HUES48 (cell line): ENCODE measurements at regions not wholly inside any gene's neighbourhood (a gene's known extent, or its start where the extent isn't known, plus 50 kb on each side); places are given as distances from the start of the nearest gene placed in this dataset.

Experiments used
- H3K27ac ChIP-seq: one replicate; pipeline ENCODE4 v1.7.0; 2013; ENCODE audit warnings: low read depth, low read length, inconsistent platforms
- H3K27me3 ChIP-seq: 2 replicates; pipeline ENCODE4 v1.6.1; 2013; ENCODE audit warnings: mild to moderate bottlenecking, low read length; ENCODE audit not compliant: control insufficient read depth, insufficient read depth
- H3K36me3 ChIP-seq: 2 replicates; pipeline ENCODE4 v1.6.1; 2013; ENCODE audit warnings: low read length; ENCODE audit not compliant: control insufficient read depth, insufficient read depth
- H3K4me1 ChIP-seq: 2 replicates; pipeline ENCODE4 v1.6.1; 2013; ENCODE audit warnings: mild to moderate bottlenecking, low read length; ENCODE audit not compliant: control insufficient read depth, insufficient read depth
- H3K4me3 ChIP-seq: 2 replicates; pipeline ENCODE4 v1.5.1; 2013; ENCODE audit warnings: mild to moderate bottlenecking, low read depth, low read length
- H3K9ac ChIP-seq: 2 replicates; pipeline ENCODE4 v1.6.1; 2013; ENCODE audit warnings: mild to moderate bottlenecking, low read depth, low read length, moderate library complexity
- H3K9me3 ChIP-seq: 2 replicates; pipeline ENCODE4 v1.6.1; 2013; ENCODE audit warnings: low read length; ENCODE audit not compliant: control insufficient read depth, insufficient read depth

DNA sequence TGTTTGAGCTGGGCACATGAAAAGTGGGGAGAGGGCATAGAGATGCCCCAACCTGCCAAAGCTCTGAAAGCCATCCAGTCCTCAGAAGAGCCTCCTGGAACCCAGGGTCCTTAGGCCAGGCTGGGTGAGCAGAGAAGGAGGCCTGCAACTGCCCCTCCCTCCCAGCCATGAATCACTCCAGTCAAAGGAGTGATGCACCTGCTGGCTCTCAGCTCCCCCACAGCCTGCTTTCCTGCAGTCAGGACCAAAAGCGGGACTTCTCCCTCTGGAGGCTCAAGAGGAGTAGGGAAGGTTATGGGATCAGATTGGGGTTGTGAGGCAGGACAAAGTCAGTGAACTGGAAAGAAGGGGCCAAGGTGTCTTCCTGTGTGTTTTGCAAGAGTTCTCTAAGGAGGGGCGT lies 145.6 kb downstream of the TMEM132E start:
- Histone ChIP-seq H3K27me3 (no peaks in the 10 kb centered on the region), H3K9me3 (no peaks in the 10 kb centered on the region), H3K36me3 (no peaks in the 10 kb centered on the region), H3K9ac (no peak overlapping the region), H3K4me1 (no peaks in the 10 kb centered on the region), H3K27ac (no peak overlapping the region), H3K4me3 (no peak overlapping the region)

DNA sequence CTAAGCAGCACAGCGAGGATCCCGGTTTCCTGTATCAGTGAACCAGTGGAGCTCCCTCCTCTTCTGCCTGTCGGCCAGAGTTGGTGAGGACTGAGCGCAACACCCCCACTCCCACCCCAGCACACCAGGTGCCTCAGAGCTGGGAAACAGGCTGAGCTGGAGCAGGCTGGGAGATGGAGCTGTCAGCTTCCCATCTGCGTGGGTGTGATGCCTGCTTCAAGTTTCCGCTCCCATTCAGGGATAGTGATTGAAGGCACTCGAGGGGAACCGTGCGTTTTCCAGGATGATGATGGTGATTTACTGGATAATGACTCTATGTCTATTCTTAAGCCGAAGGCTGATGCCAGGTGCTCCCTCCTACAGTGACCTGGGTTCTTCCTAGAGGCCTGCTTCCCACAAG lies 144.5 kb downstream of the TMEM132E start:
- no peak overlapping the region for H3K4me3 ChIP-seq
- H3K36me3 ChIP-seq, result no peaks in the 10 kb centered on the region
- no peaks in the 10 kb centered on the region for H3K27me3 ChIP-seq
- no peak overlapping the region for H3K9ac ChIP-seq
- no peaks in the 10 kb centered on the region for H3K4me1 ChIP-seq
- no peaks in the 10 kb centered on the region for H3K9me3 ChIP-seq
- H3K27ac ChIP-seq, result no peak overlapping the region

DNA sequence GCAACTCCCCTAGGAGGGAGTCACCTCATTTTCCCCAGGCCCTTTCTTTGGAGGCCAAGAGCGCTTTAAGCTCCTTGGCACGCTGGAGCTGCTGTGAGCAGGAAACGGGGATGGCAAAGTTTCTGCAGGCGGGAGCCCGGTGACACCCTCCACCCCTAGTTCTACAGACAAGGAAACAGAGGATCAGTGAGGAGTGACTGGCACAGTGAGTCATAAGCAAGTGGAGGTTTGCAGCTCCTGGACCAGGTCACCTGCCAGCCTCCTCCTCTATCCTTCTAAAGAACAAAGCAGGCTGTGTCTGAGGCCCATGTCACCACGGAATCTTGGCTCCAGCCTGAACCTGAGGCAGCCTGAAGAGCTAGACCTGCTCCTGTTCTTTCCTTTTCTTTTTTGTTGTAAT lies 141.9 kb downstream of the TMEM132E start:
- no peak overlapping the region for H3K27ac ChIP-seq
- no peaks in the 10 kb centered on the region for H3K27me3 ChIP-seq
- H3K9me3 ChIP-seq, result no peaks in the 10 kb centered on the region
- no peaks in the 10 kb centered on the region for H3K36me3 ChIP-seq
- H3K4me1 ChIP-seq, result no peaks in the 10 kb centered on the region
- H3K4me3 ChIP-seq, result no peak overlapping the region
- no peak overlapping the region for H3K9ac ChIP-seq

DNA sequence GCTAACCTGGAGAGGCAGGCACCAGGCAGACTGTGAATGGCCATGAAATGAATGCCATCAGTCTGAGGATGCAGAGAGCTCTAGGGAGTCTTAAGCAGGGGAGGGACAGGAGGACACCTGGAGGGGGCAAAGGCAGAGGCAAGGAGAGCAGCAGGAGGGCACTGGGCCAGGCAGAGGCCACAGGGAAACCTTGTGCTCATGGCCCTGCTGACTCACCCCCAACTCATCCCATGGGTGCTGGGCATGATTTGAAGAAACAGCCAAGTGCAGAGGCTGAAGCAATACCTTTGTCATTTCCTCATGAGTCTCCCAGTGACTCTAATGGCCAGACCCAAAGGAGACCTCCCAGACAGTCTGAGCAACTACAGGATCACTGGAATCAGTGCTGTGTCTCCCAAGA lies 141.4 kb downstream of the TMEM132E start:
- no peaks in the 10 kb centered on the region for H3K27me3 ChIP-seq
- H3K4me1 ChIP-seq, result no peaks in the 10 kb centered on the region
- no peak overlapping the region for H3K9ac ChIP-seq
- H3K36me3 ChIP-seq, result no peaks in the 10 kb centered on the region
- no peaks in the 10 kb centered on the region for H3K9me3 ChIP-seq
- H3K4me3 ChIP-seq, result no peak overlapping the region
- H3K27ac ChIP-seq, result no peak overlapping the region

DNA sequence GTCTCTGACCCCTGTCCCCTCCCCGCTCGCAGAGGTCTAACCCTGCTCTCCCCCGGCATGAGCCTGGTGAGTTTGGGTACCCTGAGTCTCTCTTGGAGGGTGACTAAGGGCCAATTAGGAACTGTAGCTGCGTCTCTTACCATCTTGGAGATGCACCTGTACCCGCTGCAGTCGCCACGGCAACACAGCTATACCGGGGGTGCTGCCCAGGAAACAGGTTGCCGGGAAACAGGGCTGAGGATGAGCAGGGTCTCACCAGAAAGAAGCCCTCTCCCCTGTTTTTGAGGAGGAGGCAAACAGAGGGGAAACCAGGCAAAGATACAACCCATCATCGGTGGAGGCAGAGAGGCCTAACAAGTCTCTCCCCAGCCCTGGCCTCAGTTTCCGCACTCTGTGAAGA lies 140.2 kb downstream of the TMEM132E start:
- no peak overlapping the region for H3K9ac ChIP-seq

DNA sequence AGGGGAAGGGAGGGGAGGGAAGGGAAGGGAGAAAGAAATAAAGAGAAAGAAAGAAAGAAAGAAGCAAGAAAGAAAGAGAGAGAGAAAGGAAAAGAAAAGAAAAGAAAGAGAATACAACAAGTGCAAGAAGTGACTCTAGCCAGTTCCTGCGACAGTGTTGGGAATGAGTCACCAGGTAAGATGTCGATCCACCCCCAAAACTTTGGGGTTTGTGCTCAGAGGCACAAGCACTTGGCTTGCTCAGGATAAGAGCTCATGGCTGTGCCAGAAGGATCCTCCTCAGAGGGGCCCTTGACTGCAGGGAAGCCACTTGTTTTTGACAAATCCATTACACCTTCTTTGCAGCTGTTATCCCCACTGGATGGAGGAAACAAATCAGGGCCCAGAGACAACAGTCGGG lies 137.7 kb downstream of the TMEM132E start:
- Histone ChIP-seq H3K4me3 (no peak overlapping the region), H3K27ac (no peak overlapping the region), H3K27me3 (no peaks in the 10 kb centered on the region), H3K36me3 (no peaks in the 10 kb centered on the region), H3K9ac (no peak overlapping the region), H3K4me1 (no peaks in the 10 kb centered on the region), H3K9me3 (no peaks in the 10 kb centered on the region)

More for the DNA sequence above, 140.2 kb downstream of the TMEM132E start:
- no peak overlapping the region for H3K4me3 ChIP-seq
- no peaks in the 10 kb centered on the region for H3K27me3 ChIP-seq
- H3K36me3 ChIP-seq, result no peaks in the 10 kb centered on the region
- H3K27ac ChIP-seq, result no peak overlapping the region
- H3K9me3 ChIP-seq, result no peaks in the 10 kb centered on the region
- no peaks in the 10 kb centered on the region for H3K4me1 ChIP-seq

DNA sequence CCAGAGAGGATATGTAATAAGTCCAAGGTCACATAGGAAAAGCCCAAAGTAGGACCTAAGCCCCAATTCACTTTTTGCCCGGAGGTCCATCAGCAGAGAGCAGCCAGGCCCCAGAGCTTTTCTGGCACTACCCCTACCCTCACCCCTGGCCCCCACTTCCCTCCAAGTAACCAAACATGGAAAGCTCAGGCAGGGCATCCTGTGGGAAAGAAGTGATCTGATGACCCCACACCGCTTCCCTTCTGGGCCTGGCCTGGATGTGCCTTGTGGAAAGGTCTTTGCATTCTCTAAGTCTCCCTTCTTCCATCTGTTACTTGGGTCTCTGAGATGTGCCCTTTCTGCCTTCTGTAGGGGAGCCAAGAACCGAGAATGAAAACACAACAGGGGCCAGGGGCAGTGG lies 136.9 kb downstream of the TMEM132E start:
- no peaks in the 10 kb centered on the region for H3K27me3 ChIP-seq
- no peaks in the 10 kb centered on the region for H3K4me1 ChIP-seq
- H3K4me3 ChIP-seq, result no peak overlapping the region
- no peak overlapping the region for H3K27ac ChIP-seq
- H3K9ac ChIP-seq, result no peak overlapping the region
- H3K9me3 ChIP-seq, result no peaks in the 10 kb centered on the region
- no peaks in the 10 kb centered on the region for H3K36me3 ChIP-seq

DNA sequence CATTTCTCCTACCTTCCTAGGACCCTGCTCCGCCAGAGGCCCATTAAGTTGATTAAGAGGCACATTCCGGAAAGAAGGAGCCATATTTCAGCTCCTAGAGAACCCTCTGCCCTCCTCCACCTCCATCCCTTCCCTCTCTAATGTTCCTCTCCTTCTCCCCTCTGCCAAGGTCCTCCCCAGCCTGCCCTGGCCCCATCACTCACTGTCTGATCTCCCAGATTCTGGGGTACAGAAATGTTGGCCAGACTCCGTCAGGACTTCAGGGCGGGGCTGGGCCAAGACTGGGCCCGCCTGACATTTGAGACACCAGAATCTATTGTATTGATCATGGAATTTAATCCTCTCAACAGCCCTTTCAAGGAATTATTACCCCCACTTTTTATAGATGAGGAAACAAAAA lies 136.1 kb downstream of the TMEM132E start:
- H3K9ac ChIP-seq, result no peak overlapping the region
- H3K27ac ChIP-seq, result no peak overlapping the region
- H3K36me3 ChIP-seq, result no peaks in the 10 kb centered on the region
- H3K27me3 ChIP-seq, result no peaks in the 10 kb centered on the region
- H3K4me1 ChIP-seq, result no peaks in the 10 kb centered on the region
- no peak overlapping the region for H3K4me3 ChIP-seq
- no peaks in the 10 kb centered on the region for H3K9me3 ChIP-seq

DNA sequence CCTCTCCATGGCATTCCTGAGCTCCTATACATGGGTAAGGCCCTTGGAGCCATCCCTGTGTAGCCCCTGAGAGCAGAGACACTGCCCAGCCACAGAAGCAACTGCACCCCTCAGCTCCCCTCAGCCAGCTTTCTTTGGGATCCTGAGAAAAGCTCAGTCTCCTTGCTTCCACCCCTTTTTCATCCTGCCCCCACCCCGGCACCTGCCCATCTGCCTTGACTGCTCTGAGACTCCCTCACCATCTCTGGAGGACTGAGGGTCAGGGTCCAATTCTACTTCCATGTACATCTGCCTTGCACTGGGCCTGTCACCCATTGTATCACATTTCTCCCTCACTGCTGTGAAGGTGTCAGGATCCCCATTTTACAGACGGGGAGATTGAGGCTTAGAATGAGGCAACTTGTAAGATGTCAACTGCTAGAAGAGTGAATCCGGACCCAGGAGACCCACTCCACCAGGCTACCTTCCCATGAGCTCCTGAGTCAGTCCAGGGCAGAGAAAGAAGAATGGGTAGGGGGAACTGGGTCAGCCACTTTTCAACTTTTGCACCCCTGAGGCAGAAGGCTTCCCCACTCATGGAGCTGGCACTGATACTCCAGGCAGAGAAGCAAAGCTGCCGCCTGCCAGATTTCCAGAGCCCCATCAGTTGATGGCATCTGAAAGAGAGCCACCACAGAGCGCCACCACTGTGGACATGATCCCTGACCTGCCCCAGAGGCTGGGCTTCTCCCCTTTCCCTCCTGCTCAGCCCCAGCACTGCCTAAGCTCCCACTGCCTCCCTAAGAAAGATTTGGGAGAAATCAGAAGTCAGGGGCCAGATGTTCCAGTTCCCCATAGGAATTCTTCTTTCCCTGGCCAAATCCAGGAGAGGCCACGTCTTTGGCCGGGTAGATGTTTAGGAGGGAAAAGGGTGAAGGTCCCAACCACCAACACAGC lies 135.4 kb downstream of the TMEM132E start:
- Histone ChIP-seq H3K4me1 (no peaks in the 10 kb centered on the region), H3K27me3 (no peaks in the 10 kb centered on the region), H3K36me3 (no peaks in the 10 kb centered on the region), H3K9me3 (no peaks in the 10 kb centered on the region), H3K27ac (no peak overlapping the region), H3K4me3 (no peak overlapping the region), H3K9ac (no peak overlapping the region)

DNA sequence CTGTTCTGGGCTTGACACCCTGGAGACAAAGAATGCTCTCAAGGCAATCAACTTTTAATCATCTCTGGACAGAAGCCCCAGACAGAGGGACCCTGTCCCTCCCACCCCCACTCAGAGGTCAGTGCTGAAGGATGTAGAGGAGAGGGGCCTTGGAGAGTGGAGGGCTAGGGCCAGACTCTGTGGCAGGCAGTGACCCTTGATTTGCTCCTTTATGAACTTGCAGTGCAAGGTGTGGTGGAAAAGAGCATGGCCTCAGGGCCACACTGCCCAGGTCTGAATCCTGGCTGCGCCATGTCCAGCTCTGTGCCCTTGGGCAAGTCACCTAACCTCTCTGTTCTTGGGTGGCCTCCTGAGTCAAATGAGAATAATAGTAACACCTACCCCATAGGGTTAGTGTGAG lies 134.3 kb downstream of the TMEM132E start:
- Histone ChIP-seq H3K4me1 (no peaks in the 10 kb centered on the region), H3K9me3 (no peaks in the 10 kb centered on the region), H3K4me3 (no peak overlapping the region), H3K27ac (no peak overlapping the region), H3K9ac (no peak overlapping the region), H3K36me3 (no peaks in the 10 kb centered on the region), H3K27me3 (no peaks in the 10 kb centered on the region)

DNA sequence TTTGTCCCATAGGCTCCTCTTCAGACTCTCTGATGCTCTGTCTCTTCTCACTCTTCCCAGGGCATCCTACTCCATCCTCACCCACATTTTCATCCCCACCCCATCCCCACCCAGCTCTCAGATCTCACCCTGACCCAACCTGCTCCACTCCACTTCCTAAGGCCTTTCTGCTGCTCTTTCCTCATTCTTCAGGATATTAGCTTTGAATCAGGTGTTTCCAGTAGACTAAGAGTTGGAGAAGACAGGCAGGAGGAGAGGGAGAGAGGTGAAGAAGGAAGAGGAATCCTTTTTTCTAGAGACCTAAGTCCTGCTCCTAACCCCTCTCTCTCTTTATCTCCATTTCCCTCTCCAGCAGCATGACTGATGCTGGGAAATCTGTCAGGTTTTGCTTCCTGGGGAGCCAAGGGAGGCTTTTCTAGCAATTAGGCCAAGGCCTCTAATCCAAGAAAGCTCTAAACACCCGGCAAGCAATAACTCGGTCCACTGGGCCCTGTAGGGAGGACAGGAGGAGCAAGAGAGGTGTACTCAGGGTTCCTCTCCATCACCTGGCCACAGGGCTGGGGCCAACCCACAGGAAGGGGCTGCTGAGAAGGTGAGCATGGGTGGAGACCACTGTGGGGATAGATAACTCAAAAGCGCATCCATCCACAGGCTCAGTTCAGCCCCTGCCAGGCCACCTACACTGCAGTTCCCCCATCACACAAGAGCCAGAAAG lies 133.3 kb downstream of the TMEM132E start:
- H3K9ac ChIP-seq, result no peak overlapping the region
- no peaks in the 10 kb centered on the region for H3K27me3 ChIP-seq
- H3K4me3 ChIP-seq, result no peak overlapping the region
- H3K9me3 ChIP-seq, result no peaks in the 10 kb centered on the region
- no peaks in the 10 kb centered on the region for H3K4me1 ChIP-seq
- no peaks in the 10 kb centered on the region for H3K36me3 ChIP-seq
- no peak overlapping the region for H3K27ac ChIP-seq
